Stimulated activated CD8-positive, alpha-beta memory T cell treated with anti-CD3 and anti-CD28 coated beads, Interleukin-7, amount 100 ng/mL, for 48 hours (primary cell): ENCODE measurements at regions not wholly inside any gene's neighbourhood (a gene's known extent, or its start where the extent isn't known, plus 50 kb on each side); places are given as distances from the start of the nearest gene placed in this dataset.
"Not testable (repeated sequence)": the region's sequence is repeated elsewhere in the genome, so short reads cannot be mapped to it uniquely, and the experiment has no call there.

Experiments used
- DNase-seq, 2 donors: peaks; one replicate each; pipeline ENCODE4 v3.0.0-alpha.2; 2020; ENCODE audit warnings: low read depth in 1 of 2; ENCODE audit errors: extremely low read depth in 1 of 2

DNA sequence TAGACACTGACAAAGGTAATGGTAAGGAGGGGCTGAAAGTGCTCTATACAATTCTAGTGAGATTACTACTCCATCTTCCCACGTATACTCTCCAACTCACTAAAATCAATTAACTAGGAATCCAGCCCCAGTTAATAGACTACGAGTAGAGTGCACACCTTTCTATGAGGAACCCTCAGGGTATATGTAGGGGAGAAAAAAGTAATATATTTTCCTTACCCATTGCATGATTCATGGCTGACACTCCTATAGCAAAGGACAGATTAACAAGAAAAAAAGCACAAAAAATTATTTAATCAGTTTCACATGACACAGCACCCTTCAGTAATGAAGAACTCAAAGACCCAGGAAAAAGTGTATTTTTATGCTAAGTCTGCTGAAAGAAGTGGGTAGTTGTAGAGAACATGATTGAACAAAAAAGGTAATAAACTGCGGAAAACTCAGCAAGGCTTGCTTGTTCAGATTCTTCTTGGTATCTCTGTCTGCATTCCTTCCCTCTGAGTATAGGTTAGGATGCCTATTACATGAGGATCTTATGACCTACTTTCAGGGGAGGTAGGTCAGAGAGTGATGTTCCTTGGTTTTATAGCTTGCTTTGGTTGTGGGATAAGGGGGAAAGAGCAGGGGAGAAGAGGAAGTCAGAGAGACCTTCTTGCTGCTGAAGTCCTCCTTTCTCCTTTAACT, 342.0 kb upstream of the DLGAP1 start:
- DNase-seq: no peak

DNA sequence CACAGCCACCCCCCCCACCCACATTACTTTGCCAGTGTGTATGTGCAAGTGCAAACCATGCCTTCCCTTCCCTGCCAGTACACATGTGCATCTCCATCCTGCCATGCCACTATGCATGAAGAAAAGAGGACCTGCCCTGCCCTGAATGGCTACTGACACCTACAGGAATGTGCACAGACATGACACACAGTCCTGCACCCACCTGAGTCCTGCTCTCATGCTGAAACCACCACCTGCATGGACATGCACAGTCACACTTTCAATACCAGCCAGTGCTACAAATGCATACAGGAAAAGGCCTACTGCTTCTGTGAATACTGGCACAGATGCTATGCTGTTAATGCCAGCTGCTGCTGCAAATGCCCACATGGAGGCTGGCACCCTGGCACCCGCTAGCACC, 334.4 kb upstream of the DLGAP1 start:
- no peak for DNase-seq

GRCh38 chr18:4781873-4782272, 326.8 kb upstream of the DLGAP1 start:
- no peak for DNase-seq

GRCh38 chr18:4765401-4765800, 310.3 kb upstream of the DLGAP1 start:
- DNase-seq: no peak

DNA sequence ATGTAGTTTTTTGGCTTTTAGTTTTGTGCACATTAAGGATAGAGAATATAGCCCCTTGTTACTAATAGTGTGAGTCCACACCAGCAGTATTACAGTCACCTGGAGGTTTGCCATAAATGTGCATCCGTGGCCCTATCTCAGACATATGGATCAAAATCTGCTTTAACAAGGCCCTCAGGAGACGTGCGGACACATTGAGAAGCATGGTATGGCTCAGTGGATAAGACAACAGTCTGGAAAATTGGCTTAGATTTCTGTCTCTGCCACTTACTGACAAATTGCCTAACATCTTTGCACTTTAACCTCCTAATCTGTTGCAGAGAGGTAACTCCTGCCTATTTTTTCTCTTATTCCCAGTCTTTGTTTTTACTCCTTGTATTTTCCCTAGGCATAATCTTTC, 307.2 kb upstream of the DLGAP1 start:
- no peak for DNase-seq

- no peak for DNase-seq
Measured at GRCh38 chr18:4758980-4759379, 303.9 kb upstream of the DLGAP1 start.

DNA sequence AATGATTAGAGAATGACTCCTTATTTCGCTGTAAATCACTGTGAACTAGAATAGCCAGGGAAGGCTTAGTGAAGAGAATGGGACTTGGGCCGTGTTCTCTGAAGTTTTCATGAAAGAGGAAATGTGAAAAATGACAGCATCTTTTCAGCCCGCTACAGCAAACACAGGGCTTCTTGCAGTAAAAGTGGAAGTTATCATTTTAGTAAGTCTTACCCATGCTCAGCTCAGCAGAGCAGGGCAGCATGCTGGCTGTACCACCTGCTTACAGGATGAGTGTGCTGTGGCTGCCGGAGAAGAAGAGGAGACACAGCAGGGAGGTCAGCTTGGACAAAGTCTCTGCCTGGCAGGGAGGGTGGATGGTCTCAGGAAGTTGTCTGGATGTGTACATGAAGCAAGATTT, 300.7 kb upstream of the DLGAP1 start:
- DNase-seq: no peak

DNA sequence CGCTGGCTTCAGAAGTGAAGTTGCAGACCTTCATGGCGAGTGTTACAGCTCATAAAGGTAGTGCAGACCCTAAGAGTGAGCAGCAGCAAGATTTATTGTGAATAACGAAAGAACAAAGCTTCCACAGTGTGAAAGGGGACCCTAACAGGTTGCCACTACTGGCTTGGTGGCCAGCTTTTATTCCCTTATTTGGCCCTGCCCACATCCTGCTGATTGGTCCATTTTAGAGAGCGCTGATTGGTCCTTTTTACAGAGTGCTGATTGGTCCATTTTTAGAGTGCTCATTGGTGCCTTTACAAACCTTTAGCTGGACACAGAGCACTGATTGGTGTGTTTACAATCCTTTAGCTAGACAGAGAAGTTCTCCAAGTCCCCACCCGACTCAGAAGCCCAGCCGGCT, 298.0 kb upstream of the DLGAP1 start:
- DNase-seq: not testable (repeated sequence)

GRCh38 chr18:4751523-4751922, 296.4 kb upstream of the DLGAP1 start:
- DNase-seq: no peak

- no peak for DNase-seq
Measured at GRCh38 chr18:4750393-4751346, 295.6 kb upstream of the DLGAP1 start.

- no peak for DNase-seq
Measured at GRCh38 chr18:4748975-4749374, 293.9 kb upstream of the DLGAP1 start.

GRCh38 chr18:4734903-4735302, 279.8 kb upstream of the DLGAP1 start:
- no peak for DNase-seq

GRCh38 chr18:4734021-4734420, 278.9 kb upstream of the DLGAP1 start:
- DNase-seq: no peak

DNA sequence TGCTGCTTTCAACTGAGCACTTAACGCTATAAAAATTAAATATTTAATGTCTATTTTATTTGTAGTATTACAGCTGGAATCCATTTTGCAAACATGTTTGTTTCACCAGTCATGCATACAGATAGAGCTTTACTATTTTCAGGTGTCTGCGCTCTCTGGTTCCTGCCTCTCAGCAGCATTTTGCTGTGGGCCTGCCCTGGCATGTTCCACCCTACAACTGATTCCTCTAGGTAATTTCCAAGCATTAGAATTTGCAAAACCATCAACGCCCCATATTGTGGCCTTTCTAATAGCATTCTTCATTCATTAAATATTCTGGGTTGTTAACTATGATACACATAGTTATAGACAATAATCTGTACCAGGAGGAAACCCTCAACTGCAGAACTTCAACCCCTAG, 266.4 kb upstream of the DLGAP1 start:
- no peak for DNase-seq

GRCh38 chr18:4720518-4720917, 265.4 kb upstream of the DLGAP1 start:
- no peak for DNase-seq

- no peak for DNase-seq
Measured at GRCh38 chr18:4705894-4706293, 250.8 kb upstream of the DLGAP1 start.

GRCh38 chr18:4704781-4705180, 249.7 kb upstream of the DLGAP1 start:
- DNase-seq: no peak

DNA sequence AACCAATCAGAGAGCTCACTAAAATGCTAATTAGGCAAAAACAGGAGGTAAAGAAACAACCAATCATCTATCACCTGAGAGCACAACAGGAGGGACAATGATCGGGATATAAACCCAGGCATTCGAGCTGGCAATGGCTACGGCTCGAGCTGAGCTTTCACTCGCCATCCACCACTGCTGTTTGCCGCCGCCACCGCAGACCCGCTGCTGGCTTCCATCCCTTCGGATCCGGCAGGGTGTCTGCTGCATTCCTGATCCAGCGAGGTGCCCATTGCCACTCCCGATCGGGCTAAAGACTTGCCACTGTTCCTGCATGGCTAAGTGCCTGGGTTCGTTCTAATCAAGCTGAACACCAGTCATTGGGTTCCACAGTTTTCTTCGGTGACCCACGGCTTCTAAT, 236.7 kb upstream of the DLGAP1 start:
- no peak for DNase-seq

DNA sequence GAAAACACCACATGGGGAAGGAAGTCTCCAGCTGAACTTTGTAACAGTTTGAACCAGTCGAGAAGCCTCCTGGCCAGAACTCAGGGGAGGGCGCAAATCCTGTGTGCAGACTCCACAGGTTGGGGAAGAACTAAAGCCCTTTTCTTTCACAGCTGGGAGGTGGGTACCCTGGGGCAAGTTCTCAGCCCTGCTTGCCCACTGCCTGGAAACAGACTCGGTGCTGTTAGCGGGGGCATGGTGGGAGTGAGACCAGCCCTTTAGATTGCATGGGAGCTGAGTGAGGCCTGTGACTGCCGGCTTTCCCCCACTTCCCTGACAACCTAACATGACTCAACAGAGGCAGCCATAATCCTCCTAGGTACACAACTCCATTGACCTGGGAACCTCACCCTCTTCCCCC, 223.6 kb upstream of the DLGAP1 start:
- DNase-seq: not testable (repeated sequence)

GRCh38 chr18:4677006-4677405, 221.9 kb upstream of the DLGAP1 start:
- DNase-seq: no peak

DNA sequence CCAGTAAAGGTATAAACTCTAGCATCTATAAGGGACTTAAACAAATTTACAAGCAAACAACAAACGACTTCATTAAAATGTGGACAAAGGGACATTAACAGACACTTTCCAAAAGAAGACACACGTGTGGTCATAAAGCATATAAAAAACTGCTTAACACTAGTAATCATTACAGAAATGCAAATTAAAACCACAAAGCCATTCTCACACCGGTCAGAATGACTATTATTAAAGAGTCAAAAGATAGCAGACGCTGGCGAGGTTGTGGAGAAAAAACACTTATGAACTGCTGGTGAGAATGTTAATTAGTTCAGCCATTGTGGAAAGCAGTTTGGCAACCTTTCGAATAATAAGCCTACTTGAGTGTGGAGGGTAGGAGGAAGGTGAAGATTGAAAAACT, 217.1 kb upstream of the DLGAP1 start:
- no peak for DNase-seq

DNA sequence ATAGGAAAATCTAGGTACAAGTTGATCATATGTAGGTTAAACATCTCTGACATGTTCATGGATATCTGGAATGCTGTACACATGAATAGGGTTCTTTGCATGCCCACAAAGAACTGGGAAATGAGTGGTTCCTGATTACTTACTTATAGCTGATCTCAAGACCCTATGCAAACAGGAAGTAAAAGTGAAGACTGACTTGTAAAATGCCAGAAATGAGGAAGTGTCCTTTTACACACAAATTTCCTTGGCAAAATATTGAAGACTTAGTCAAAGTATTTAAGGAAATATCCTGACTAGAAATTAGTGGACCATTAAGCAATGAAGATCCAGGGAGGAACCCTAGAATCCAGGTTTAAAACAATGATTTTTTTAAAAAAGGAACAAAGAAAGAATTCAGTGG, 203.7 kb upstream of the DLGAP1 start:
- DNase-seq: no peak
